ENCODE measurements at regions not wholly inside any gene's neighbourhood (a gene's known extent, or its start where the extent isn't known, plus 50 kb on each side); places are given as distances from the start of the nearest gene placed in this dataset.
"Not testable (repeated sequence)": the region's sequence is repeated elsewhere in the genome, so short reads cannot be mapped to it uniquely, and the experiment has no call there.

GRCh38 chr12:75686233-75686632, 174.8 kb upstream of the KRR1 start:
- TF ChIP-seq CTCF (conservative IDR thresholded peaks at IDR 0.05; ENCODE audit: low read depth, low read length); EZH2 (IDR thresholded peaks at IDR 0.05; ENCODE audit: low read length, unreplicated experiment); EZH2phosphoT487 (IDR thresholded peaks at IDR 0.05; ENCODE audit: borderline replicate concordance, low read length): not testable (repeated sequence)

Measured in PC-3 (cell line).